ENCODE measurements at regions not wholly inside any gene's neighbourhood (a gene's known extent, or its start where the extent isn't known, plus 50 kb on each side); places are given as distances from the start of the nearest gene placed in this dataset.

GRCh38 chr6:74199215-74199915 lies 503.4 kb downstream of the CD109 start:
- TF ChIP-seq ESRRG (CRISPR knock-in tag; IDR thresholded peaks at IDR 0.05) = no peak
- no peak for TF ChIP-seq ZNF70 (CRISPR knock-in tag; IDR thresholded peaks at IDR 0.05)
- no peak for TF ChIP-seq PPARA (CRISPR knock-in tag; IDR thresholded peaks at IDR 0.05; ENCODE audit: borderline replicate concordance)
- TF ChIP-seq CREB5 (CRISPR knock-in tag; IDR thresholded peaks at IDR 0.05; ENCODE audit: low read depth) = no peak
- no peak for TF ChIP-seq ARNTL (CRISPR knock-in tag; IDR thresholded peaks at IDR 0.05; ENCODE audit: borderline replicate concordance, low read depth)
- TF ChIP-seq OSR1 (CRISPR knock-in tag; IDR thresholded peaks at IDR 0.05) = no peak
- no peak for TF ChIP-seq BACH2 (CRISPR knock-in tag; IDR thresholded peaks at IDR 0.05; ENCODE audit: borderline replicate concordance)
- no peak for TF ChIP-seq GLIS3 (CRISPR knock-in tag; IDR thresholded peaks at IDR 0.05)
- no peak for TF ChIP-seq PATZ1 (CRISPR knock-in tag; IDR thresholded peaks at IDR 0.05; ENCODE audit: borderline replicate concordance)
- no peak for TF ChIP-seq ZC3H10 (CRISPR knock-in tag; IDR thresholded peaks at IDR 0.05)
- TF ChIP-seq ZNF565 (CRISPR knock-in tag; conservative IDR thresholded peaks at IDR 0.05; ENCODE audit: low read depth) = no peak

Data from SK-N-SH treated with all-trans-retinoic acid at 6 μM for 48 hours (cell line).